A204.1 (cell line): ENCODE measurements at regions not wholly inside any gene's neighbourhood (a gene's known extent, or its start where the extent isn't known, plus 50 kb on each side); places are given as distances from the start of the nearest gene placed in this dataset.
"Not testable (repeated sequence)": the region's sequence is repeated elsewhere in the genome, so short reads cannot be mapped to it uniquely, and the experiment has no call there.

ENCODE experiments used
- FAIRE-seq: peaks from 2 replicates; lab custom pipeline; 2012; peaks lifted over from hg19 to GRCh38; lab: Jason Lieb, UNC

DNA sequence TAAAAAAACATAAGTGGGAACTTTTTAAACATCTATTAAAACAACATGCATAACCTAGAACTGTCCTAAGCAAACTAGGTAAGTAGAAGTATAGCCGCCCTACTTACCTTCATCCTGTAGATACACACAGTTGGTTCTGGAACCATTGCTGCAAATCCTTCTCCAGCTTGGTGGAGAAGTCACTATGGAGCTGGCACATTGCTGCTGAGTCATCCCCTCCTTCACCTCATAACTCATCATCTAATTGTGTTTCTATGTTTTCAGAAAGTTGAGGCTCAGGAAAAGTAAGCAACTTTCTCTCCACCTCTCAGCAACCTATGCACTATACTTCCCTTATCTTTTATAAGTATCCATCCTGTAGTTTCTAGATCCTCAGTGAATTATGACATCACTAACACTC lies 269.8 kb upstream of the MMADHC start:
- FAIRE-seq = no peak

DNA sequence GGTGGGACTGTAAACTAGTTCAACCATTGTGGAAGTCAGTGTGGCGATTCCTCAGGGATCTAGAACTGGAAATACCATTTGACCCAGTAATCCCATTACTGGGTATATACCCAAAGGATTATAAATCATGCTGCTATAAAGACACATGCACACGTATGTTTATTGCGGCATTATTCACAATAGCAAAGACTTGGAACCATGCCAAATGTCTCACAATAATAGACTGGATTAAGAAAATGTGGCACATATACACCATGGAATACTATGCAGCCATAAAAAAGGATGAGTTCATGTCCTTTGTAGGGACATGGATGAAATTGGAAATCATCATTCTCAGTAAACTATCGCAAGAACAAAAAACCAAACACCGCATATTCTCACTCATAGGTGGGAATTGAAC lies 268.3 kb upstream of the MMADHC start:
- FAIRE-seq = not testable (repeated sequence)

DNA sequence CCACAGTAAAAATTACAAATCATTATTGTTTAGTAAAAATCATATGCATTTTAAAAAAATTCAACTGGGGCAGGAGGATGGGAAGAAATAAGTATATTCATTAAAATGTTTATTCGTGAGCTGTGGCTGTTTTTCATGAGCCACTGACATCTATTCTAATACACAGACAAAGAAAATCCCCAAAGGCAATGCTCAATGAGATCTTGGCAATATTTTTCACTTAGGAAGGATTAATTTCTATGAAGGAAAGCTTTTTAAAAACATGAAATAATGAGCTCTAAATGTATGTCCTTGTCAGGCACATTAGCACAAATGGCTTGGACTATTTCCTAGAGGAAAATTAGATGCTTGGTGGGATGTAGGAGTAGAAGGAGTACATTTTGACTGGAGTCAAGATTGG lies 262.0 kb upstream of the MMADHC start:
- FAIRE-seq = no peak

DNA sequence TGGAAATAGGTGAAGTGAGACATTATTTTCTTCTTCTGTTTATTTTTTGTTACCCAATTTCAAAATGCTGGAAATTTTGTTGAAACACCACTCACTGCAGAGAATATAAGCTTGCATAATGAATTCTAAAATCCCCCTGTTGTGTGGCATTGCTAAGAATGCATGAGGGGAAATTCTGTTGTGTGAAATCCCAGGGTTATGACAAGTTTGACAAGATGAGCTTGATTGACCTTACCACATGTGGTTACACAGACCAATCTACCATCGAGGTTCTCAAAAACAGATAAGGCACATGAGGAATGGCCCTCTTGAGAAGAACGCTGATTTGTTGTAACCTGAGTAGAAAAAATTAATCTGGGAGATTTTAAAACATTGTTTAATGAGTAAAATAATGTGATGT lies 261.6 kb upstream of the MMADHC start:
- FAIRE-seq = no peak

DNA sequence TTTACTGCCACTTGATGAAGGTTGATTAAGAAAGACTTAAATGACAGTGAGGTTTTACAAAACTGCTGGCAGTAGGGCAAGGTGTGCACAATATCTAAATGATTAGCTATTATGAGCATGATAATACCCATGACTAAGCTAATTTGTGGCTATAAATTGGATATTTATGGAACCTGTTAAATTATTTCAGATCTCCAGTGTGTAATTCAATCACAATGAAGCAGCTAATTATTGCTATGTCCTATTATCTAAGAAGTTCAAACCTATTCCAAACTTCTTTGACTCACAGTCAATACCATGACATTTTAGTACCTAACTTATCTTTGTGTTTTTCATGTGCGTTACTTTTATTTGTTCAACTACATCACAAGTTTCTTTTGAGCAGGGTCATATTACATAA lies 253.8 kb upstream of the MMADHC start:
- no peak for FAIRE-seq

DNA sequence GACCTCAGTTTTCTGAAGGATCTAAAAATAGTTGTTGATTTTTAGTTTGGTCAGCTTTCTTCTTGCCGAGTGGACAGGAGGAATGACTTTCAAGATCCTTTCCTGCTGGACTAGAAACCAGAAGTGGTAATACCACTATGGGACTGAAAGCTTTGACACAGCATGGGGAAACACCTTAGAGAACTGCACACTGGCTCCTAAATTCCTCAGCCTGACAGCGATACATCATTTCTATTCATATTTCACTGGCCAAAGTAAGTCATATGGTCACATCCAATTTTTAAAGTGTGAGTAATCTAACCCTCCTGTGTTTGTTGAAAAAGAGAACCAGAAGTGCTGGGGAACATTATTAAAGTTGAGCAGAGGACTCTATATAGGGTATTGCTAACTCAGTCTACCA lies 244.7 kb upstream of the MMADHC start:
- no peak for FAIRE-seq

DNA sequence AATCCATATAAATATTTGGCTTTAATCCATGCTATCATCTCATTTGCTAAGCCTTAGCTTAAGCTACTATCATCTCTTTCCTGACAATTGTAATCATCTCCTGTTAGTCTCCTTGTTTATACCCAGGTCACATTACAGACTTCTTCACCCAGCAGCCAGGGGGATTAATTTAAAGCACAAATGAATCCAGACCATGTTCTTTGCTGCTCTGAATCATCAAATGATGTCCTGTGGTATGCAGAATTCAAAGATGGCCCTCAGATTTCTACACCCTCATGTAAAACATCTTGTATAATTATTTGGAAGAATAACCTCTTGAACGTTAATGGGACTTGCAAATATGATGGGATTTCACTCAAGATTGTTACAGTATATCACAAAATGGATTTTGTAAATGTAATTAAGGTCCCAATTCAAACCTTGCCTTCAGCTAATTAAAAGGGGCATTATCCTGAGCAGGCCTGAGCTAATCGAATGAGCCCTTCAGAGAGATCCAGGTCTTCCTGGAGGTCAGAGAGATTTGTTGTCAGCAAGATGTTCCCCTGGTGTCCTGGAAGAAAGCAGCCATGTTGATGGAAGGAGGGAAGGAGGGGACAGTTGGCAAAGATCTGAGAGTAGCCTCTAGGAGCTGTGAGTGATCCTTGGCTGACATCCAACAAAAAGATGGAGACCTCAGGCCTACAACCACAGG lies 241.1 kb upstream of the MMADHC start:
- no peak for FAIRE-seq

DNA sequence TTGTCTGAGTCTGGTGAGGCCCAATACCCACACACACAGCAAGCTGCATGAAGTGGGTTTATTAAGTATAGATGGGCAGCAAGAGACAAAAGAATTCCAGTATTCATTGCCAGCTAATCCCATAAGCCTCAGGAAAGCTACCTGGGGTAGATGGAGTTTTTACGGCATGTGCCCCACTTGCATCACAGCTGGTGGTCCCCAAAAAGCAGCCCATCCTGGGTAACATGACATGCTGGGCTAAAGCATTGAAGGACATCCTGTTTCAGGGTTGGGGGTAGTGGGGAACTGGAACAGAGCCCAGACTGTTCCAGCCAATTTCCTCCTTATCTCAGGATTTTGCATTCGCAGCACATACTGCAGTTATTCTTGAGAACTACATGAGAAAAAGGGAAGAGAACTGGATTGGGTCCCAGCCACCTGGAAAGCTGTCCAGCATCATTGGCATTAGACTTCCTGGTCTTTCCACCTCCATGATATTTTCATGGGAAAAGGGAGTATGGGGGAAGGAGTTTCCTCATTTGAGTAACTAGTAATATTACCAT lies 240.1 kb upstream of the MMADHC start:
- FAIRE-seq = no peak

DNA sequence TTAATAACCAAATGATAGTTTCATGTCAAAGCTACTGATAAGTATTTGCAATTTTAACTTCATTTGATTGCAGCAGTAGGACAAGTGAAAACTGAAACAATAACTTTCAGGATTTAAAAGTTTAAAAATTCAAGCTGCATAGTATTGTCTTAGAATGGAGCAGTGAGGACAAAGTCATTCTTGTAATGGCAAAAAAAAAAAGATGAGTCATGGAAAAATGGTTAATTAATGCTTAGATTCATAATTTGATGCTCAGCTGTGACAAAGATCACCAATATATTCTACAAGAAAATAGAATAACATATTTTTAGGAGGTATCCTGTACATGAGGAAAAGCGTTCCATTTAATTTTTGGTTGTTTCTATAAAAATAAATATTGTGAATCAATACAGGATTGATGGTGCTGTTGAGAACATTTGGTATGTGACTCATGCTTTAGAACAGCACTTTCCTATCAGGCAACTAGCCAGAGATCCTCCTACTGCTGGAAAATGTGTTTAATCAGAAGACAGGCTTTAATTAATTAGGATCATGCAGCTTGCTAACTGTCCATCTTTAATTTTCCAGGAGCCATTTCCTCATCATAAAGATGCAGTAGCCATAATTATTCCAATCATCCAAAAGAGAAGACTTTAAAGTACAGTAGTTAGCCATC lies 239.0 kb upstream of the MMADHC start:
- FAIRE-seq = no peak

DNA sequence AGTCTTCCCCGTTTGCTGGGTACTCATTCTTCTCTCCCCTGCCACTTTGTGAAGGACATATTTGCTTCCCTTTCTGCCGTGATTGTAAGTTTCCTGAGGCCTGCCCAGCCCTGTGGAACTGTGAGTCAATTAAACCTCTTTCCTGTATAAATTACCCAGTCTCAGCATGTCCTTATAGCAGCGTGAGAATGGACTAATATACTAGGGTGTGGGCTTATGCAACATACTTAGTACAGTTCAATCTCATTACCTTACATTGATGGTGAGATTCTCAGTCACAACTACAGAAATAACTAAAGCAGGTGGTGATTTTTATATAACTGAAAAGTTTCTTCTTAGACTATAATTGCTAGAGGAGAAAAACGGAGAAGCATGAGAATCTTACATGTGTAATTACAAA lies 237.9 kb upstream of the MMADHC start:
- FAIRE-seq = no peak

DNA sequence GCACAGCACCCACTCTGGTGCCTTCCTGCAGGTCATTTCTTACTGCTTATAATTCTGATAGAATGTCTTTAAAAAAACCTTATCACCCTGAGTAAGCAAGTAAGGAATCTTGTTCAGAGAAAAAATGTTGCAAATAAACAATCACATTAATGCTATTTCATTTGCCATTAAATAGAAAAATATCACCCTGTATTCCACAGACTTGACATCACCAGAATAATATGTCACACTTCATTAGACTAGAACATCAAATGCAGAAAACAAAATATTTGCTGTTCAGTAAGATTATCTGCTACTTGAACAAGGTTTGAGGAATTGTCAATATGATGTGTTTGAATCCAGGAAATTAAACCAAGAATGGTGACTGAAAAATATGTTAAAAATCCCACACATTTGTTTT lies 236.6 kb upstream of the MMADHC start:
- FAIRE-seq = no peak

DNA sequence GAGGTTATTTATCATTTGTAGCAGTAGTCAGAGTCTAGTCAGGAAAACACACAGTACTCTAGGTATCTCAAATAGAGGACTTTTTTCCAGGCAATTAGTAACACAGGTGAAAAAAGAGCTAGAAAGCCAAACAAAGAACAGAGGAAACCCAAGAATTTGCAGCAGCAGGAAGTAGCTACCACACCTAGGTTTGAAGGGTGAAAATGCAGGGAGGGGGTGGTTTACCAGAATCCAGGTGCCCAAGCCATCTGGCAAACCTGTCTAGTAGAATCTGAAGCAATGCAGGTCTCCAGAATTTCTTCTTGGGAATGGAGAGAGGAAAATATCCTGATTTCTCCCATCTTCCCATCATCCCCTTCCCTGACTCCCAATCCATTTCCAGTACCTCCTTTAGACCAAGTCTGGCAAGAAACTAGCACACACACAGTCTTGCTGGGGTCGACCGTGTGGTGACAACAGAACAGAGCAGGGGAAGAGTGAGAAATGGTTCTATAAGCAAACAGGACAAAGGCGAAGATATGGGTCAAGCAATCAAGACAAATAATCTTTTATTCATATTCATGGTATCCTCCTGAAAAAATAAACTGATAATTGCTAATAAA lies 231.9 kb upstream of the MMADHC start:
- FAIRE-seq = no peak

DNA sequence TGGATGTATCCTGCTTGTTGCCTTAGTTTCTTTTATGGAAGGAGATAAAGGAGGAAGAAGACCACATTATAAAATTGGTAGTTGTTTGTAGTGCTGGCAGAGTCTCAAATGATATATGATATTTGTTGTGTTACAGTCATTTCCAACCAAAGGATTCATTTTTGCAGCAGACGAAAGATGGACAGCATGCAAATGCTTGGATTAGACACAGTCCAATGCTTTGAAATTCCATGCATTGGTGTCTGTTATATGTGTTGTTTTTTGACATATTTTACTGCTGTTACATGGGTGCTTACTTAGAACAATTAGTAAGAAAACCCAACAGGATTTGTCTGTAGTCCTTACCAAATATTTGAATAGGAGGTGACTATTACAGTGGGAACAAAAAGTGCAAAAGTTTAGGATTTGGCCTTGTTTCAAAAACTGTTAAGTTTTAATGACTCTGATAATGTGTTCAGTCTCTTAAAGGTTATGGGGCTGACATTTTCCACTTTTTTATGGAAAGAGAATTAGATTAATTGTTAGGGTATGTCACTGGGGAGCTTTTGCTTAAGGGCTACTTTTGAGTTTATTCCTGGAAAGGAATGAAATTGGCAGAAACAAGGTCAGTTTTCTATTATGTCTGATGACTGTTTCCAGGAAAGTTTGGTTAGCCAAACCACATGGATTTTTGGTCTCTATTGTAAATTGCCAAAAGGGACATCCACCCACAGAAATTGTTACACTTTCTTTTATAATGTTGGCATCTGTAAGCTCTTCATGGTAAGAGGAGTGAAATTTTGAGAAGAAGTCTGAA lies 229.4 kb upstream of the MMADHC start:
- FAIRE-seq = no peak

DNA sequence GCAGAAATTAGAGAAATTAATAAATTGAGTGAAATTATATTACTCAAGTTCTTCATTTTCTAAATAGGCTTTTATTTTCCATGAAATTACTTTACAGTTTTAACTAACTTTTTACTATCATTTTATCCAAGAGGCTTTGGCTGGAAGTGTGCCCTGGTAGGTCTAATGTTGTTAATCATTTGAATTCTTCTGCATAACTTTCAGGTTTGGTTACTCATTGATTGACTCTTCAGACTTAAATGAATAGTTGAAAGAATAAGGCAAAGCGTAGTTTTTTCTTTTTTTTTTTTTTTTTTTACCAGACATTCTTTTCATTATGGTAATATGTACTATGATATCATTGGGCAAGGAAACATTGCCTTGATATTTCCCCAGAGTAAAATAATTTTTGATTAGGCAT lies 228.4 kb upstream of the MMADHC start:
- FAIRE-seq = no peak

DNA sequence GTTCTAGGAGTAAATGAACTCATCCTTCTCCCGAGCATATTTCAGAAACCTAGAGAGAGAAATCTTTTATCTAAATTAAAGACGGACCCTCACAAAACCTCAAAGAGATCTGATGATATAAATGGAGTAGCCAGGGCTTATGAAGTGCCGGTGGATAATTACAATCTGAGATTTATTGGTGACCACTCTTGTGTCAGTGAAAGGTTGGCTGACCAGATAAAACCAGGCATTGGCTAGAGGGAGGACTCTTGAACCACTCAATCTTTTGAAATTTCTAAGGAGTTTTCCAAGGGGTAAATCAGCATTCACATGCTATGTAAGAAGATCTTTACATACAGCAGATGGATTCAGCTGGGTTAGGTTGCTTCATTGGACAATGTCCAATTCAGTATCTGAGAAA lies 227.3 kb upstream of the MMADHC start:
- FAIRE-seq = no peak

DNA sequence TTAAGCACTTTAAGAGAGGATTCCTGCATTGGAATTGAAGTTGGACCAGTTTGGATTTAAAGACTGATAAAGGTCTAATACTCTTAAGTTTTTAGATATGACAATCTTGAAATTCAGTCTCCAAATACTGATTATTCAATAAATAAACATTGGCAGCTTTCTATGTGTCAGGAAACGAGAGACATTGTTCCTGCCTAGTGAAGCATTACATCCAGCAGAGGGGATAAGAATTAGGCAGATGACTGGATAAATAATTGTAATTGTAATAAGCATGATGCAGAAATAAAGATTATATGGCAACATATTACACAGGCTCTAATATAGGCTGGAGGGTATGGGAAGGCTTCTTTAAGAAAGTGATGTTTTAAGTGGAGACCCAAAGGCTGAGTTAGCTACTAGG lies 226.5 kb upstream of the MMADHC start:
- FAIRE-seq = no peak

DNA sequence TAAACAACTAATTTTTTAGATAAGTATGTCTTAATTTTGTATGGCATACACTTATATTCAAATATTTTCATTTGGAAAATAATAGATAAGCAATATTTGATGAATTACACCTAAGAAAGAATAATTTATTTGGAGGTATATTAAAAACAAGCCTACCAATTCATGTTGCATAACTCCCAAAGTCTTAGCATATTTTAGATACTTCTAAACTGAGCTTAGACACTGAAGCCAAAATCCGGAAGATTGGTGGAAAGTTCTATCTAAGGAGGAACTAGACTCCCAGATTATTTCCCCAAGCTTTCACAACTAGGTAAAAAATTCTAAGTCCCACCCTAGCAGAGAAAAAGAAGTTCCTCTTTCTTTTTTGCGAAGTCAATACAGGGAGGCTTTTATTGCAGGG lies 221.0 kb upstream of the MMADHC start:
- no peak for FAIRE-seq

DNA sequence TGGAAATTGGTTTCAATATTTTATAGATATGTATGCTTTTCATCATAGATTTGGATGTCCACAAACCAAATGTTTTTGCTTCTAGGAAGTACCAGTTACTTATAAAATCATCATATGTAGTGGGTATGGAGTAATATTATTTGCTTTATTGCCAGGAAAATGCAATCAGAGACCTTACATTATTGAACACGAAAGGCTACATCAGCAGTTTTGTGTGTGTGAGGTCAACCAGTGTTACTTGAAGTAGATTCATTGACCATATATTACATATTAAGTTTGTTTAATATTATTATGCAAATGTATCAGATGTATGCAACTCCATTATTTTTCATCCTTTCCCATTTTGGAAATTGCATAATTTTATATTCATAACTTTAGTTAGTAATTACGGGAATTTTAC lies 219.1 kb upstream of the MMADHC start:
- no peak for FAIRE-seq

DNA sequence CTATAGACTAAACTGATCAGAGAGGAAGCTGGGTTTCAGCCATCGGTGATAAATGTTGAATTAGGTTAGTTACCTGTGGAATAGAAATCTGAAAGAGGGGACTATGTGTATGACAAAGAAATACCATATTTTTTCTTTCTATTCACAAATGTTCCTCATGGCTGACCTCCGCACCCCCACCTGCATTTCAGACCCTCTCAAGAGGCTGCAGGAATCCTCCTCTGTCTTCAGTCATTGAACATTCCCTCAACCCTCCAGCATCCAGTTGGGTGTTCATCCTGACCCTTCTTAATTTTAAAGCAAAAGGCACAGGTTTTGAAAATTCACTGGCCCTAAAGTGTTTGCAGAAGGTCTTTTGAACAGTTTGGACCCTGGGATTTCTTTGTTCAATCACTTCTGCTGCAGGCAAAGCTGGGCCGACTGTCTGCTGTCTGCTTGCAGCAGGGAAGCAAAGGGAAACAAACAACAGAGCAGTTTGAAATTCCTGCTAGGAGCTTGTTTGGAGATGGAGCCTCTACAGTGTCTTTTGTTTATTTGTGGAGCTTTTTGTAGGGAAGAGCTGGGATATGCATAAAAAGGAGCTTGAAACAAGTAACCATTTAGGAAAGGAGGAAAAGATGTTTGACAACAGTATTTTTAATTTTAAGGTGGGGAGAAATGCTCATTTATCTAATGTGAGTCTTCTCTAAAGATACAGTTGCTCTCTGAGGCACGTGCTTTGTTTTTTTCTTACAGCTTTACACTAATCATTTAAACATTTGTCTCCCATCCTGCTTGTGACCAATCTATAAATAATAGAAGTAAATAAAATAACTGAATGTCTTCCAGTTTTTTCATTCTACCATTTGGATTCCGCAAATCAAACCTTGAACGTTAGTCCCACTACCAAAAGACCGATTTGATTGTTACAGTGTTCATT lies 213.3 kb upstream of the MMADHC start:
- no peak for FAIRE-seq

DNA sequence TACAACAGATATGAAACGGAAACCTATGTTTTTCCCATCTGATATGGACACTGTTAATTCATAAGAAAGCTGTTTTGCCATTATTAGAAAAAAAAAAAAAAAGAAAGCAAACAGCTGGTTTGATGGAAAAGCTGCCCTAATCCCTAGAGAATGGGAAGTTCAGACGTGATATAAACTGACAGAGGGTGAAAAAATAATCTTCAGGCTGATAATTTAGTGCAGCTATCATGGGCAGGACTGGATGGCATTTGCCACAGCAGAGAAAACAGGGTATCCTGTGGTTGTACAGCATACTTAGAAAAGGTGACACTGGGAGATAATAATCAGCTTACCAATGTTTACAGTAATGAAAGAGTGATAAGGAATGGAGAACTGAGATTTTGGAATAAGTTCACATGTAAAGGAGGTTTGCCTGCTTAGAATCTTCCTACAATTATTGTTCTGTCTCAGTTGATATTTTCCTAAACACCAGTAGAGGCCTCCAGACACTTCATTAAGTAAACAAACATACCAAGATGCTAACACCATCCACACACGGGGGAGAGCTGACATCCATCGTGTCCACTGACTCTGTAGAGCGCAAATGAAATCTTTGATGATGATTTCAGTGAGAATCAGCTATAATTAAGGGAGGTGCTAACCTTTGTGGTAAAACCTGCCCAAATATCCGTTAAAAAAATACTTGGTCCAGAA lies 211.6 kb upstream of the MMADHC start:
- no peak for FAIRE-seq

DNA sequence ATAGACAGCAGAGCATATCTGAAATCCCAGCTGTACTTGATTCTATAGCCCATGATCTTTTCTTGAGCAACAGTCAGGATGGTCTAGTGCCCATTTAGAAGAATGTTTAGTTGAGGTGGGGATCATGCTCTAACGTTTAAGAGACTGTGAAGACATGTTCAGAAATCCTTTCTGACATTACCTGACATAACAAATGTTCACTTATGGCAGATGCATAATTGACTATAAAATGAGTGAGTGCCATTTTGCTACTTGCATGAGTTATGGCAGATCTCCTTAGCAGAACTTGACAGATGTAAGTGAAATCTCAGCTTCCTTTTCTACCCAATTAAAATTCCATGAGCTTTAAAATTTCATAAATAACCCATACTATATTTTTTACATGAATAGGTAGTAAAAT lies 209.5 kb upstream of the MMADHC start:
- no peak for FAIRE-seq
